H7 (cell line): ENCODE measurements at regions not wholly inside any gene's neighbourhood (a gene's known extent, or its start where the extent isn't known, plus 50 kb on each side); places are given as distances from the start of the nearest gene placed in this dataset.

ENCODE experiments used
- DNase-seq: peaks from one replicate; pipeline ENCODE4 v3.0.0; 2012
- H3K27me3 ChIP-seq: 2 replicates; pipeline ENCODE4 v1.6.0; 2011; ENCODE audit warnings: mild to moderate bottlenecking, low read length; ENCODE audit not compliant: control insufficient read depth, insufficient read depth
- H3K36me3 ChIP-seq: replicated peaks from 2 replicates; pipeline ENCODE4 v1.5.1; 2011; ENCODE audit warnings: low read length; ENCODE audit not compliant: control insufficient read depth, insufficient read depth
- H3K4me3 ChIP-seq: 2 replicates; pipeline ENCODE4 v1.5.1; 2011; ENCODE audit warnings: low read depth, mild to moderate bottlenecking, control low read depth, low read length, moderate library complexity; ENCODE audit not compliant: insufficient read depth

GRCh38 chr12:124454735-124455134 lies 112.7 kb downstream of the NCOR2 start:
- peaks cover 7% of the 10 kb centered on the region for H3K36me3 ChIP-seq
- DNase-seq = no peak
- no peaks in the 10 kb centered on the region for H3K27me3 ChIP-seq
- H3K4me3 ChIP-seq = no peak overlapping the region

GRCh38 chr12:124454352-124454725 lies 113.1 kb downstream of the NCOR2 start:
- Histone ChIP-seq H3K27me3 (no peaks in the 10 kb centered on the region), H3K36me3 (peaks cover 7% of the 10 kb centered on the region), H3K4me3 (no peak overlapping the region)
- DNase-seq = no peak

- H3K4me3 ChIP-seq = no peak overlapping the region
- peak; percentile 75 for DNase-seq
- peaks cover 7% of the 10 kb centered on the region for H3K36me3 ChIP-seq
- H3K27me3 ChIP-seq = no peaks in the 10 kb centered on the region
Measured at GRCh38 chr12:124453419-124454351, 113.7 kb downstream of the NCOR2 start.

- peak; percentile 72 for DNase-seq
- Histone ChIP-seq H3K4me3 (no peak overlapping the region), H3K27me3 (no peaks in the 10 kb centered on the region), H3K36me3 (peaks cover 7% of the 10 kb centered on the region)
Measured at GRCh38 chr12:124452576-124453331, 114.7 kb downstream of the NCOR2 start.

- Histone ChIP-seq H3K4me3 (no peak overlapping the region), H3K36me3 (peaks cover 7% of the 10 kb centered on the region), H3K27me3 (no peaks in the 10 kb centered on the region)
- DNase-seq = no peak
Measured at GRCh38 chr12:124451637-124452243, 115.7 kb downstream of the NCOR2 start.

- no peak for DNase-seq
- peaks cover 7% of the 10 kb centered on the region for H3K36me3 ChIP-seq
- H3K4me3 ChIP-seq = no peak overlapping the region
- no peaks in the 10 kb centered on the region for H3K27me3 ChIP-seq
Measured at GRCh38 chr12:124451016-124451415, 116.4 kb downstream of the NCOR2 start.

- DNase-seq = no peak
- no peak overlapping the region for H3K4me3 ChIP-seq
- peaks cover 2% of the 10 kb centered on the region for H3K36me3 ChIP-seq
- no peaks in the 10 kb centered on the region for H3K27me3 ChIP-seq
Measured at GRCh38 chr12:124450376-124450750, 117.0 kb downstream of the NCOR2 start.

GRCh38 chr12:124449623-124450375 lies 117.6 kb downstream of the NCOR2 start:
- DNase-seq = no peak
- Histone ChIP-seq H3K4me3 (no peak overlapping the region), H3K36me3 (peaks cover 2% of the 10 kb centered on the region), H3K27me3 (no peaks in the 10 kb centered on the region)

GRCh38 chr12:124448955-124449622 lies 118.3 kb downstream of the NCOR2 start:
- Histone ChIP-seq H3K4me3 (no peak overlapping the region), H3K36me3 (peaks cover 2% of the 10 kb centered on the region), H3K27me3 (no peaks in the 10 kb centered on the region)
- DNase-seq = no peak

GRCh38 chr12:124448241-124448954 lies 119.0 kb downstream of the NCOR2 start:
- no peak for DNase-seq
- no peaks in the 10 kb centered on the region for H3K27me3 ChIP-seq

GRCh38 chr12:124446364-124446763 lies 121.0 kb downstream of the NCOR2 start:
- DNase-seq = no peak
- no peaks in the 10 kb centered on the region; the same call in none of the 2 replicates for H3K36me3 ChIP-seq
- H3K4me3 ChIP-seq = no peak overlapping the region
- H3K27me3 ChIP-seq = no peaks in the 10 kb centered on the region

More at GRCh38 chr12:124448241-124448954, 119.0 kb downstream of the NCOR2 start:
- Histone ChIP-seq H3K36me3 (peaks cover 2% of the 10 kb centered on the region), H3K4me3 (no peak overlapping the region)

GRCh38 chr12:124445826-124446225 lies 121.6 kb downstream of the NCOR2 start:
- H3K36me3 ChIP-seq = no peaks in the 10 kb centered on the region; the same call in none of the 2 replicates
- no peaks in the 10 kb centered on the region for H3K27me3 ChIP-seq
- DNase-seq = no peak
- H3K4me3 ChIP-seq = no peak overlapping the region

- DNase-seq = peak; percentile 86
- H3K4me3 ChIP-seq = no peak overlapping the region
- H3K36me3 ChIP-seq = no peaks in the 10 kb centered on the region; the same call in none of the 2 replicates
- H3K27me3 ChIP-seq = no peaks in the 10 kb centered on the region
Measured at GRCh38 chr12:124445121-124445718, 122.2 kb downstream of the NCOR2 start.
